ENCODE measurements at regions not wholly inside any gene's neighbourhood (a gene's known extent, or its start where the extent isn't known, plus 50 kb on each side); places are given as distances from the start of the nearest gene placed in this dataset.
A peak's percentile ranks its signal among the peaks of the same experiment; 100 is the strongest.
"Not testable (repeated sequence)": the region's sequence is repeated elsewhere in the genome, so short reads cannot be mapped to it uniquely, and the experiment has no call there.

- DNase-seq: no peak
Observed at GRCh38 chr3:178109691-178110090, 426.5 kb upstream of the KCNMB2 start.

DNA sequence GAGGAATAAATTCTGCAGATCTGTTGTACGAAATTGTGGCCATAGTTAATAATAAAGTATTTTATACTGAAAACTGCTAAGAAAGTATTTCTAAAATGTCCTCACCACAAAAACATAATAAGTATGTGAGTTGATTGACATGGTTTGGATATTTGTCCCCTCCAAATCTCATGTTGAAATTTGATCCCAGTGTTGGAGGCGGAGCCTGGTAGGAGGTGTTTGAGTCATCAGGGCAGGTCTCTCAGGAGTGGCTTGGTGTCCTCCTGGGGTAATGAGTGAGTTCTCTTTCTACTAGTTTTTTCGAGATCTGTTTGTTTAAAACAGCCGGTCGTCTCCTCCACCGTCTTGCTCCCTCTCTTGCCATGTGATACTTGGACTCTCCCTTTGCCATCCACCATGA lies 424.1 kb upstream of the KCNMB2 start:
- DNase-seq: no peak

GRCh38 chr3:178112552-178112951 lies 423.7 kb upstream of the KCNMB2 start:
- not testable (repeated sequence) for DNase-seq

- DNase-seq: no peak
Observed at GRCh38 chr3:178117641-178118040, 418.6 kb upstream of the KCNMB2 start.

GRCh38 chr3:178119608-178120295 lies 416.5 kb upstream of the KCNMB2 start:
- not testable (repeated sequence) for DNase-seq

DNA sequence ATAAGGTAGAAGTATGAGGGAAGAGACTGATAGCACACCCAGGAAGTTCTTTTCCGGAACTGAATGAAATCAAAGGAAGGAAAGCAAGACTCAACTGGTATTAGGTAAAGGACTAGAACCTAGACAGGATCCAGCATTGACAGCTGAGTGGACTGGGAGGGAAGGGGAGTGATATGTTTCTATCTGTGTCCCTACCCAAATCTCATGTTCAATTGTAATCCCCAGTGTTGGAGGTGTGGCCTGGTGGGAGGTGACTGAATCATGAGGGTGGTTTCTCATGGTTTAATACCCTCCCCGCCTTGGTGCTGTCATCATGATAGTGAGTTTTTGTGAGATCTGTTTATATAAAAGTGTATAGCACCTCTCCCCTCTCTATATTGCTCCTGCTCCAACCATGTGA lies 415.9 kb upstream of the KCNMB2 start:
- no peak for DNase-seq

DNA sequence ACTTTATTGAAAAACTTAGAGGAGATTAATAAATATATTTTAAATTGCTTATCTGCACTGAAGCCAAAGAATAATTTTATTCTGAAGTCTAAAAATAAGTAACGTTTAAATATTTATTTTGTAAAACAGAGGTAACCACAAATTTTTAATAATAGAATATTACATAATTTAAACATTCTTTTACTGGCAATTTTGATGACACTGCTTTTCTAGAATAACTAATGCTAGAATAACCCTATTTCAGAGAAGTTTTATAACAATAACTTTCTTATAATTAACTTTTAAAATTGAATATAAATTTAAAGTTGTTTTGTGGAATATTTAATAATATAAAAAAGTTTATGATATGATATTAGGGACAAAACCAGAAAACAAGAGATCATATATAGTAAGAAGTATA lies 409.6 kb upstream of the KCNMB2 start:
- no peak for DNase-seq

DNA sequence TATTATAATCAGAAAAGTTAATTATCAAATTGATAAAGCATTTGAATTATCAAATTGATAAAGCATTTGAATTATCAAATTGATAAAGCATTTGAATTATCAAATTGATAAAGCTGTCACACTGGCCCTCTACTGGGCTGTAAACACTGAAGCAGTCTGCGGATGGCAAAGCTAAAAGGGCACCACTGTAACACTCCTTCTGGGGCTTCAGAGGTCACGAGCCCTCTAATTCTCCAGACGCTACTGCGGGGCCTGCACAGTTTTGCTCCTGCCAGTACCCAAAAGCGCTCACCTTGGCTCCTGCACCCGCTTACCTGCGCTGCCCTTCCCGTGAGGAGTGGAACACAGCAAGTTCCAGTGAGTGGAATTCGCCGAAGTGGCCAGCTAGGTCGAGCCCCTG lies 409.0 kb upstream of the KCNMB2 start:
- DNase-seq: no peak

DNA sequence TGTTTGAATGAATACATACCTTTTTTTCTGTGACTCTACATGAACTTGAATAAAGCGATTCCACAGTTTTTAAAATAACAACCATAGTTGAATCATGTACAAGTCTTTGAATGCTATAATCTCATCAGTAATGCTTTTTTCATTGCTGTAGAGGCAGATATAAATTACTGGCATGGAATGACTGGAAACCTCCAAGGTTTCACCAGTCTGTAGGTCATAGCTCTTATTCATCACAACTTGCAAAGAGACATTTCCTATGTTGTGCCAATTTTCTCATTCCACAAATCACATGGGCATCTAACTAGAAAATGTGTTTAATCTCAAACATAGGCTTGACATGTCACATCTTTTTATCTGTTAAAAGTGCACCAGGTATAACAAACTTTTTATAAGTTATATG lies 407.1 kb upstream of the KCNMB2 start:
- no peak for DNase-seq

GRCh38 chr3:178131801-178132200 lies 404.4 kb upstream of the KCNMB2 start:
- no peak for DNase-seq

DNA sequence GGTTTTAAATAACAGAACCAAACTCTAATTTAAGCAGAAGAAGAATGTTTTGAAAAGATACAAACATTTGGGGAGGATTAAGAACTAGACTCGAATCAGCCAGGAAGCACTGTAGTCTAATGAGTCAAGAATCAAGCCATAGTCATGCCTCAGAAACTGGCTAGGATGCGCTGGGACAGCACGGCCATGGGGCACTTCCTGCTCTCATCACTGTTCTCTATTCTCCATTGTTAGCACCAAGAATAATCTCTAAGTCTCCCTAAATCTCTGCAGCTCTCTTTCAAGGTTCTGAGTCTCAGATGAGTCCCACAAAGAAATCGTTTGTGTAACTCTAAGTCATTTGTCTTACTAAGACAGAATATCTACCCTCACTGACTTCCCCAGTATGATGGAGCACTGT lies 399.0 kb upstream of the KCNMB2 start:
- no peak for DNase-seq

- no peak for DNase-seq
Observed at GRCh38 chr3:178137831-178138230, 398.4 kb upstream of the KCNMB2 start.

DNA sequence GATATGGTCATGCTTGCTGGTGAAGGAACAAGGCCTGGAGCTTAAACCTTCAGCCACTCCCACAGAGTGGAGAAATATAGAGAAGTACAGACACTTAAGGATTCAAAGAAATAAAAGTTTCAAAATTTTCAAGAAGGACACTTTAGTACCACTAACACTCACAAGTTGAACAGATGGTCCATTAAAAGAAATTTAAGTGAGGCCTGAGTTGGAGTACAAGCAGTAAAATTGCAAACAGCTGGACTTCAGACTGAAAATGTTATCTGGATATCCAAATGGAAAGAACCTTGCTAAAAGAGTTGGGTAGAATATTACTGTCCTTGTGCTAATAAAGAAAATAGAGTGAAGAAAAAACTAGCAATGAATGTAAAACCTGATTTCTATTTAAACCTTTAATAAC lies 397.1 kb upstream of the KCNMB2 start:
- no peak for DNase-seq

DNA sequence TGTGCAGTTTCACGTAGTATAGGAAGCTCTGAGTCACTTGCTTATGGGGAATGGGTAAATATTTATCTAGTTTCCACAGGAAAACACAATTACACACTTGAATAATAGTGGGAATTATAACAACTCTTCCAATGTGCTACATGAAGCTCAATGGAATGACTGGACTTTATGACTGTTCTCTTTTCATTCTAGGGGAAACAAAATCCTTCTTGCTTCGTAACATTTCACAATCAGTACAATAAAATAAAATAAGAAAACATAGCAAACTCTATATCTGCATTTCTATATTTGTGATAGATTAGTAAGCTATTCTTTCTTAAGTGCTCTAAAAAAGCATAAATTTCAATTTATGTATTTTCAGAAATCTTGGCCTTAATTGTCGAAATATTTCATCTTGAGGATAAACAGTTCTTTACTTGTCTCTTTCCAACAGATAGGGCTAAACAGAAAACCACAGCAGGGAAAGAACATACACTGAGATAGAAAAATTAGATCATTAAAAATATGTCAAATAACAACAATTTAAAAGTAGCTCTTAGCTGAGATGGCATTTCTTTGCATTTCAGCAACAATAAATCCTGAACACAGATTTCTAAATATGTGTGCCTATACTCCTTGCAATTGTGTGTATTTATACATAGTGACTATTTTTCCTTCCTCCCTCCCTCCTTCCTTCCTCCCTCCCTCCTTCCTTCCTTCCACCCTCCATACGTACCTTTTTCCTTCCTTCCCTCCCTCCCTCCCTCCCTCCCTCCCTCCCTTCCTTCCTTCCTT lies 395.5 kb upstream of the KCNMB2 start:
- DNase-seq: no peak

GRCh38 chr3:178141305-178141684 lies 394.9 kb upstream of the KCNMB2 start:
- not testable (repeated sequence) for DNase-seq

DNA sequence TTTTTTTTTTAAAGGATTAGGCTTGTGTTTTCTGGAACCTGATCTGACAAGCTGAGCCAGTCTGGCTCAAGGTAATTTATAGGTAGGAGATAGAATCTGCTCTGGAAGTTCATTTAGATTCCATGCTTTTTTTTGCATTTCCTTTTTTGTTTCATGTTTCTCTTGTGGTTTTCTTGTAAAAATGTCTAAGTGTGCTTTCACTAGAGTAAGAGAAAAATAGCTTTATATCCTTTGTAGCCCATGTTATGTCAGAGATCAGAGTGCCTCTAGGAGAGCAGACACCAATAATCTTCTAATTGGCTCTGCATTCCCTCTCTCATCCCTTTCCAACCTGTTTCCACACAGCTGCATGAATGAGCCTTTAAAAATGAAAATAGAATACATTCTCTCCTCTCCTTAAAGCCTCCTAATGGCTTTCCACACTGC lies 389.8 kb upstream of the KCNMB2 start:
- DNase-seq: no peak

DNA sequence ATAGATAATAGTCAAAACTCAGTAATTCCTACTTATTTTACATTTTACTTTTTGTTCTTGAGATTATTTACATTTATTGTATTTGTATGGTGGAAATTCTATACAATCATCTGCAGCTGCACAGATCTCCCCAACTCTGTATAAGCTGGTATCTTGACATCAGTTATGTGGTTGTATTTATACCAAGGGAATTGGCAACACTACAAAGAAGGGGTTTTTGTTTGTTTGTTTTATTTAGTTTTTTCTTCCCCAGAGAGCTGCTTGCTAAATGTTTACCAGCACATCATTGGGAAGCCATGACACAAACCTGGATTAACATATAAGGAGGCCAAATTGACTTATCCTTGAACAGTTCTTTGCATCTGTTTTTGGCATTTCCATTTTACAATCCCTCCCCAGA lies 389.2 kb upstream of the KCNMB2 start:
- DNase-seq: no peak

GRCh38 chr3:178152031-178152806 lies 384.0 kb upstream of the KCNMB2 start:
- DNase-seq: no peak

- no peak for DNase-seq
Observed at GRCh38 chr3:178152988-178153387, 383.2 kb upstream of the KCNMB2 start.

DNA sequence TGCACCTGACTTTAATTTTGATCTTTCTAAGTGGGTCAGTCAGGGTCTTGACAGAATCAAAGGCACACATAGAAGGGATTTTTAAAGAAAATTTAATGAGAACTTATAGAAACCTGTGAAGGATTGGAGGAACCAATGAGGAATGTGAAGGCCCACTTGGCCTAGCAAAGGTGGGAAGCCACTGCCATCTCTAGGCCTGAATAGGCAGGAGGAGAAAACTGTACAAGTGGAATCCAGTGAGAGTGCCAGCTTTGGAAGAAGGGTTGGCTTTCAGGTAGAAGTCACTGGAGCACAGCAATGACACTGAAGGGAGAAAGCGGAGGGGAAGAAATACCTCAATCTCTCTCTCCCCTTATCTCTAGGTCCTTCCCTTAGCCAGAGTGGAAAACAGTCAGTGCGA lies 380.7 kb upstream of the KCNMB2 start:
- DNase-seq: no peak

DNA sequence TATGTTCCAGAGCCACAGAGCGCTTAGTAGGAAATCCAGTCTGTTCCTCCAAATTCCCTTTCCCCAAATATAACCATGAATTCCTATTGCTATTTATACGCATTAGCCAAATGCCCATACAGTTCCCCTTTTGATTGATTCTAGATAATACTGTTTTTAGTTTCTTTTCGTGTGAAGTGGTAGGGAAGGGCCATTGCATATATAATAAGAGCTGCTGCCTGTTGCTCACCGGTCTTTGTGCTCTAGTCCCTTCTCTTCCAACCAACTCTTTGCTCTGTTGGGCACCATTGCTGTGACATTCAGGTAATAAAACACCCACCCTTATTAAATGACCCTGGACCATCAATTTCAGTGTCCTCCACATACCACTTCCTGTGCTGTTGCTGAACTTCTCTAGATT lies 379.9 kb upstream of the KCNMB2 start:
- DNase-seq: no peak

DNA sequence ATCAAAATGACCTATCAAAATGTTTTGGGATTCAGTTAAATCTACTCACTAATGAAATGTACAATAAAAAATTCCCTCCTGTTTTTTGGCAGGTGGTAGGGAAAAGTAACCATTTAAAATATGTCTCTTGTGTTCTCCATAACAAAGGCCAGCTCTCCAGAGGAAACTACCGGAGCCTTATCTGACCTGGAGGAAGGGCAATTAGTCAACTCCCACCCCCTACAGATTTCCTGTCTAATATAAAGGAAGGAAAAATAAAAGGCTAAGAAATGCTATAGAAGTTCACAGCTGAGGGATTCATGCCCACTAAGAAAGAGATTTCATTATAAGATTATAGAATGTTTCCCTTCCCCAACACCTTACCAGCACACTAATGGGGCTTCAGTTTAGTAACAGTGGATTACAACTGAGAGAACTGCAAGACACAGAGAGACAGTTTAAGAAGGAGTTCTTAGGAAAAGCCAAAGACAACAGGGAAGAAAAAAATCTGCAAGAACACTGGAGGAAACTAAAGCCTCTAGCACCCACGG lies 376.5 kb upstream of the KCNMB2 start:
- DNase-seq: no peak

GRCh38 chr3:178169421-178169820 lies 366.8 kb upstream of the KCNMB2 start:
- peak; percentile 67 for DNase-seq
